GM12878 (cell line): ENCODE measurements at regions not wholly inside any gene's neighbourhood (a gene's known extent, or its start where the extent isn't known, plus 50 kb on each side); places are given as distances from the start of the nearest gene placed in this dataset.

Experiments
- ATAC-seq: fragments of 200-7000 bp; cut with Tn5 transposase; 3 replicates; pipeline ENCODE4 v1.9.1; 2020; ENCODE audit warnings: mild to moderate bottlenecking, moderate library complexity
- BruUV-seq: library from RNA; stranded (reverse); fragments of 400-500 nt; replicated peaks from 2 replicates; lab custom pipeline; 2021; lab: Mats Ljungman, UMichigan
- CTCF ChIA-PET: fragments of 300-600 bp; sonication (Branson Sonifier 250); formaldehyde crosslinking; extraction: SDS; loops from one replicate; lab custom pipeline; 2021; ENCODE audit warnings: inconsistent platforms; lab: Yijun Ruan, JAX
- POLR2A ChIA-PET: fragments of 350-600 bp; formaldehyde crosslinking; extraction: SDS; loops from one replicate; lab custom pipeline; 2021; ENCODE audit warnings: inconsistent platforms; lab: Charles Lee
- RAD21 ChIA-PET: fragments of 300-600 bp; sonication (Branson Sonifier 250); formaldehyde crosslinking; loops from one replicate; lab custom pipeline; 2023; ENCODE audit warnings: antibody characterized with exemption; ENCODE audit not compliant: unreplicated experiment; lab: Charles Lee
- SMC1A ChIA-PET: fragments of 300-600 bp; sonication (Branson Sonifier 250); formaldehyde crosslinking; loops from one replicate; lab custom pipeline; 2023; ENCODE audit not compliant: unreplicated experiment, uncharacterized antibody; lab: Charles Lee
- DNase-seq: peaks from one replicate; pipeline ENCODE4 v3.0.0-alpha.2; 2011; ENCODE audit warnings: low read depth, low spot score
- FAIRE-seq: peaks from 3 replicates; lab custom pipeline; 2011; peaks lifted over from hg19 to GRCh38; lab: Jason Lieb, UNC
- H2AFZ ChIP-seq: 2 replicates; pipeline ENCODE4 v1.6.0; 2011; ENCODE audit warnings: low read depth, low read length, control low read depth; ENCODE audit not compliant: control insufficient read depth
- H3K27ac ChIP-seq: 2 replicates; pipeline ENCODE4 v1.5.1; 2011; ENCODE audit warnings: control low read depth; ENCODE audit not compliant: control insufficient read depth, insufficient read depth
- H3K27me3 ChIP-seq, 2 experiments: replicated peaks in 1 of 2; 2 replicates each; pipeline versions ENCODE4 v1.6.0 to v1.6.1; 2011; ENCODE audit warnings: low read length in 1 of 2; ENCODE audit not compliant: control insufficient read depth in 2 of 2, insufficient read depth in 2 of 2
- H3K36me3 ChIP-seq, 2 experiments: 2 replicates each; pipeline ENCODE4 v1.5.1; 2011; ENCODE audit warnings: low read length in 1 of 2; ENCODE audit not compliant: control insufficient read depth in 2 of 2, insufficient read depth in 2 of 2
- H3K4me1 ChIP-seq: 2 replicates; pipeline ENCODE4 v1.6.1; 2011; ENCODE audit warnings: mild to moderate bottlenecking, low read length, moderate library complexity, mixed read lengths; ENCODE audit not compliant: control insufficient read depth, insufficient read depth
- H3K4me2 ChIP-seq: 2 replicates; pipeline ENCODE4 v1.6.0; 2011; ENCODE audit warnings: control low read depth; ENCODE audit not compliant: control insufficient read depth, insufficient read depth
- H3K4me3 ChIP-seq: fragments of 200-600 bp; sonication (generic); 2 replicates; pipeline ENCODE4 v1.5.1; 2016
- H3K79me2 ChIP-seq: 2 replicates; pipeline ENCODE4 v1.6.0; 2011; ENCODE audit warnings: low read length; ENCODE audit not compliant: control insufficient read depth, insufficient read depth
- H3K9ac ChIP-seq: 2 replicates; pipeline ENCODE4 v1.8.0; 2011; ENCODE audit warnings: low read length, control low read depth, mixed read lengths; ENCODE audit not compliant: control insufficient read depth, insufficient read depth
- H3K9me3 ChIP-seq: replicated peaks from 3 replicates; pipeline ENCODE4 v1.5.1; 2011; ENCODE audit warnings: mild to moderate bottlenecking, low read length; ENCODE audit not compliant: control insufficient read depth, insufficient read depth
- H4K20me1 ChIP-seq: 2 replicates; pipeline ENCODE4 v1.6.0; 2011; ENCODE audit not compliant: control insufficient read depth, insufficient read depth
- BCL11A ChIP-seq: IDR thresholded peaks from 2 replicates; pipeline ENCODE4 v1.6.1; 2011; ENCODE audit warnings: low read depth, low read length
- HDAC6 ChIP-seq: fragments of 200-600 bp; sonication (generic); IDR thresholded peaks from one replicate; pipeline ENCODE4 v1.8.0; 2017; ENCODE audit warnings: antibody characterized with exemption; ENCODE audit not compliant: unreplicated experiment
- IKZF1 ChIP-seq: fragments of 450-650 bp; conservative IDR thresholded peaks from 2 replicates; pipeline ENCODE4 v1.6.1; 2017; ENCODE audit warnings: antibody characterized with exemption, mild to moderate bottlenecking
- NRF1 ChIP-seq: conservative IDR thresholded peaks from 2 replicates; pipeline ENCODE4 v1.6.1; 2011; ENCODE audit warnings: mild to moderate bottlenecking, low read depth, low read length, improper control_type of control experiment
- POLR2A ChIP-seq: IDR thresholded peaks from 2 replicates; pipeline ENCODE4 v1.6.1; 2011; ENCODE audit warnings: low read depth, mild to moderate bottlenecking, low read length
- SMARCA5 ChIP-seq: fragments of 450-650 bp; IDR thresholded peaks from 2 replicates; pipeline ENCODE4 v1.6.1; 2017; ENCODE audit warnings: mild to moderate bottlenecking
- STAT1 ChIP-seq: fragments of 450-650 bp; conservative IDR thresholded peaks from 2 replicates; pipeline ENCODE4 v1.6.1; 2014; ENCODE audit warnings: antibody characterized with exemption, mild to moderate bottlenecking
- WGBS: methylation state at CpG from one replicate; pipeline ENCODE4 v1.1.6; 2016; ENCODE audit warnings: low lambda C conversion rate; ENCODE audit not compliant: insufficient replicate concordance, insufficient coverage; ENCODE audit errors: missing lambda C conversion rate; 5-methylcytosine and 5-hydroxymethylcytosine counted together
- in situ Hi-C: fragments of 300-500 bp; cut with MboI; formaldehyde crosslinking; loops from 9 replicates; pipeline ENCODE4 v1.14.3; 2018; ENCODE audit warnings: mixed read lengths
- intact Hi-C: fragments of 100-400 bp; cut with micrococcal nuclease; formaldehyde crosslinking; loops from one replicate; pipeline ENCODE4 v1.14.2; 2022; ENCODE audit not compliant: unreplicated experiment
- TF ChIP-seq, protein P1 (sequence below): IDR thresholded peaks from 2 replicates; pipeline ENCODE4 v1.6.1; 2012; ENCODE audit warnings: mild to moderate bottlenecking, low read depth, low read length
- TF ChIP-seq, protein P2 (sequence below): fragments of 450-650 bp; IDR thresholded peaks from 2 replicates; pipeline ENCODE4 v1.6.1; 2014; ENCODE audit warnings: mild to moderate bottlenecking

DNA sequence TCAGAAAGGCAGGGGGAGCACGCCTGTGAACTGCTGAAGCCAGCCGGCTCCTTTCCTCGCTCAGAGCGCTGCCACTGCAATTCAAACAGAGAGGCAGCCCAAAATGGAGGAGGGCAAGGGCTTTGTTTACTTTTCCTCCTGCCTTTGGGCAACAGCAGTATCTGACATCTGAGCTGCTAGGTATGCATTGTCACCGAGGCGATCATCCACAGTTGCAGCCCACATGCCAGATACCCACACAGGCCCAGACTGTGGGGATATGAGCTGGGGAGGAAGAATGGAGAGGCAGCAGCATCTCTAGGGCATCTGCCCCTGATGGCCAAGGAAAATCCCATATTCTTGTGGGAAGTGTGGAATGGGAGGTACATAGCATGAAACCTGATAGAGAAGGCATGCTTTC is 357.1 kb downstream of the BARHL2 start (continued):
- no peak for TF ChIP-seq SMARCA5
- TF ChIP-seq, all 136 proteins: peak for 0

DNA sequence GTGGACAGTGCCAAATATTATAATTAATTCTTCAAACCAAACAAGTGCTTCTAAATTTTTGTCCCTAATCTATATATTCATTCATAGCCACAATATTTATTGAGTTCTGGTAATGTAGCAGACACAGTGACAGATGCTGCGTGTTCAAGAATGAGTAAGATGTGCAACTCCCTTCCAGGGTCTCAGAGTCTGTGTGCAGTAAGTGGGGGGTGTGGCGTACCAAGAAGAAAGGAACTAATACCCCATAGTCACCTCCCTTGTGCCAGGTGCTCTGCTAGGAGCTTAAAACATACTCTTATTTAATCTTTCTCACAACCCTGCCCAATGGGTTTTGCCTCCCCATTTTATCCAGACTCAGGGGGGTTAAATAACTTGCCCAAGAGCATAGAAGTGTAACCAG is 358.7 kb downstream of the BARHL2 start:
- Histone ChIP-seq H3K27me3 (no peaks in the 10 kb centered on the region), H3K79me2 (no peaks in the 10 kb centered on the region), H3K4me1 (no peaks in the 10 kb centered on the region; the same call in 1 of the 2 replicates), H3K9me3 (no peaks in the 10 kb centered on the region), H4K20me1 (no peaks in the 10 kb centered on the region), H3K4me3 (no peak overlapping the region), H2AFZ (no peak overlapping the region), H3K27ac (no peak overlapping the region), H3K9ac (no peak overlapping the region), H3K36me3 (no peaks in the 10 kb centered on the region), H3K4me2 (no peak overlapping the region)
- in situ Hi-C loops = no loop called here
- WGBS = 4% methylated on average over 2 of the region's 2 CpGs
- FAIRE-seq (no peak), ATAC-seq (peak; percentile 83), DNase-seq (no peak)
- no peak for TF ChIP-seq STAT1
- 0 out of 2 replicates have a peak, but pooled peaks have one; percentile 28 for TF ChIP-seq BCL11A
- no peak for TF ChIP-seq NRF1
- TF ChIP-seq POLR2A = no peak
- TF ChIP-seq HDAC6 = no peak
- TF ChIP-seq, protein P1, sequence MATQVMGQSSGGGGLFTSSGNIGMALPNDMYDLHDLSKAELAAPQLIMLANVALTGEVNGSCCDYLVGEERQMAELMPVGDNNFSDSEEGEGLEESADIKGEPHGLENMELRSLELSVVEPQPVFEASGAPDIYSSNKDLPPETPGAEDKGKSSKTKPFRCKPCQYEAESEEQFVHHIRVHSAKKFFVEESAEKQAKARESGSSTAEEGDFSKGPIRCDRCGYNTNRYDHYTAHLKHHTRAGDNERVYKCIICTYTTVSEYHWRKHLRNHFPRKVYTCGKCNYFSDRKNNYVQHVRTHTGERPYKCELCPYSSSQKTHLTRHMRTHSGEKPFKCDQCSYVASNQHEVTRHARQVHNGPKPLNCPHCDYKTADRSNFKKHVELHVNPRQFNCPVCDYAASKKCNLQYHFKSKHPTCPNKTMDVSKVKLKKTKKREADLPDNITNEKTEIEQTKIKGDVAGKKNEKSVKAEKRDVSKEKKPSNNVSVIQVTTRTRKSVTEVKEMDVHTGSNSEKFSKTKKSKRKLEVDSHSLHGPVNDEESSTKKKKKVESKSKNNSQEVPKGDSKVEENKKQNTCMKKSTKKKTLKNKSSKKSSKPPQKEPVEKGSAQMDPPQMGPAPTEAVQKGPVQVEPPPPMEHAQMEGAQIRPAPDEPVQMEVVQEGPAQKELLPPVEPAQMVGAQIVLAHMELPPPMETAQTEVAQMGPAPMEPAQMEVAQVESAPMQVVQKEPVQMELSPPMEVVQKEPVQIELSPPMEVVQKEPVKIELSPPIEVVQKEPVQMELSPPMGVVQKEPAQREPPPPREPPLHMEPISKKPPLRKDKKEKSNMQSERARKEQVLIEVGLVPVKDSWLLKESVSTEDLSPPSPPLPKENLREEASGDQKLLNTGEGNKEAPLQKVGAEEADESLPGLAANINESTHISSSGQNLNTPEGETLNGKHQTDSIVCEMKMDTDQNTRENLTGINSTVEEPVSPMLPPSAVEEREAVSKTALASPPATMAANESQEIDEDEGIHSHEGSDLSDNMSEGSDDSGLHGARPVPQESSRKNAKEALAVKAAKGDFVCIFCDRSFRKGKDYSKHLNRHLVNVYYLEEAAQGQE = no peak
- TF ChIP-seq, protein P2, sequence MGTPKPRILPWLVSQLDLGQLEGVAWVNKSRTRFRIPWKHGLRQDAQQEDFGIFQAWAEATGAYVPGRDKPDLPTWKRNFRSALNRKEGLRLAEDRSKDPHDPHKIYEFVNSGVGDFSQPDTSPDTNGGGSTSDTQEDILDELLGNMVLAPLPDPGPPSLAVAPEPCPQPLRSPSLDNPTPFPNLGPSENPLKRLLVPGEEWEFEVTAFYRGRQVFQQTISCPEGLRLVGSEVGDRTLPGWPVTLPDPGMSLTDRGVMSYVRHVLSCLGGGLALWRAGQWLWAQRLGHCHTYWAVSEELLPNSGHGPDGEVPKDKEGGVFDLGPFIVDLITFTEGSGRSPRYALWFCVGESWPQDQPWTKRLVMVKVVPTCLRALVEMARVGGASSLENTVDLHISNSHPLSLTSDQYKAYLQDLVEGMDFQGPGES = no peak
- no peak for TF ChIP-seq IKZF1
- POLR2A ChIA-PET = interaction anchor here (1.4 kb wide), 1 partner anchor 12 kb away, joined by 4 read pairs; no protein-coding TSS in a partner anchor
- intact Hi-C loops = loop anchor here (5.0 kb wide), 1 partner anchor 149 kb away; no protein-coding TSS in a partner anchor
- RAD21 ChIA-PET = interaction anchor here (1.2 to 2.2 kb wide), 8 partner anchors 11 to 224 kb away, joined by 3 to 10 read pairs (median 3); no protein-coding TSS in a partner anchor
- SMC1A ChIA-PET = interaction anchor here (0.6 to 3.5 kb wide), 15 partner anchors 9 to 225 kb away, joined by 3 to 18 read pairs (median 4); no protein-coding TSS in a partner anchor
- CTCF ChIA-PET = interaction anchor here (0.6 to 2.7 kb wide), 5 partner anchors 10 to 244 kb away, joined by 3 to 14 read pairs (median 4); no protein-coding TSS in a partner anchor
- BruUV-seq = no TSS peak
